RWPE1 (cell line): ENCODE measurements at regions not wholly inside any gene's neighbourhood (a gene's known extent, or its start where the extent isn't known, plus 50 kb on each side); places are given as distances from the start of the nearest gene placed in this dataset.
"Not testable (repeated sequence)": the region's sequence is repeated elsewhere in the genome, so short reads cannot be mapped to it uniquely, and the experiment has no call there.

Source experiments
- CTCF ChIA-PET: fragments of 350-600 bp; sonication (Branson Sonifier 250); formaldehyde crosslinking; extraction: SDS; loops from one replicate; lab custom pipeline; 2021; lab: Yijun Ruan, JAX
- POLR2A ChIA-PET: fragments of 400-600 bp; formaldehyde crosslinking; extraction: SDS; loops from one replicate; lab custom pipeline; 2020; ENCODE audit warnings: antibody characterized with exemption; ENCODE audit not compliant: low non-redundant PET; lab: Yijun Ruan, JAX
- DNase-seq: peaks from one replicate; pipeline ENCODE4 v3.0.0; 2012; ENCODE audit warnings: low spot score
- H3K27ac ChIP-seq: fragments of 450-650 bp; 2 replicates; pipeline ENCODE4 v1.5.1; 2017
- CTCF ChIP-seq: fragments of 450-650 bp; conservative IDR thresholded peaks from 2 replicates; pipeline ENCODE4 v1.5.1; 2017; ENCODE audit warnings: low read depth, mild to moderate bottlenecking

GRCh38 chr5:99460701-99461100 is 531.9 kb upstream of the CHD1 start:
- CTCF ChIA-PET = no interaction called here
- no peak for DNase-seq
- POLR2A ChIA-PET = no interaction called here
- no peak overlapping the region for H3K27ac ChIP-seq
- no peak for TF ChIP-seq CTCF

GRCh38 chr5:99453196-99453595 is 524.4 kb upstream of the CHD1 start:
- no peak for TF ChIP-seq CTCF
- CTCF ChIA-PET = interaction anchor here (0.6 kb wide), 1 partner anchor 1902 kb away, joined by 3 read pairs; no protein-coding TSS in a partner anchor
- POLR2A ChIA-PET = interaction anchor here (0.6 kb wide), 1 partner anchor 1018 kb away, joined by 7 read pairs; no protein-coding TSS in a partner anchor
- H3K27ac ChIP-seq = no peak overlapping the region
- no peak for DNase-seq

DNA sequence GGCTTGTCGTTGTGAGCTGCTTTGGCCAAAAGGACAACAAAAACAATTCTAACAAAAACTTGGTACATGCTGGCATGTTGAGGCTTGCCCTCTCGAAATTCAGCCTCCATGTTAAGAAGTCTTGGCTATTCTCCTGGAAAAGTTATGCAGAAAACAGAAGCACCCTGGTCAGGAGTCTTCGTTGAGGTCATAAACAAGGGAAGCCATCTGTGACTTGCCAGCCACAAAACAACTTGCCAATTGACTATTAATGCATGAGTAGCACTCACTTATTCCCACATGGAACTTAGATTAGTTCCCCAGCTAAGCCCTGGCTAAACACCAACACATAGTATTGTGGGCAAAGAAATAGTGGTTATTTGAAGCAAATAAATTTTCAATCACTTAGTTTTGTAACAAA is 521.0 kb upstream of the CHD1 start:
- no peak for DNase-seq
- TF ChIP-seq CTCF = no peak
- CTCF ChIA-PET = no interaction called here
- POLR2A ChIA-PET = no interaction called here
- no peak overlapping the region for H3K27ac ChIP-seq

- no peak overlapping the region for H3K27ac ChIP-seq
- no peak for TF ChIP-seq CTCF
- CTCF ChIA-PET = no interaction called here
- POLR2A ChIA-PET = no interaction called here
- DNase-seq = no peak
Observed at GRCh38 chr5:99445805-99446204, 517.0 kb upstream of the CHD1 start.

DNA sequence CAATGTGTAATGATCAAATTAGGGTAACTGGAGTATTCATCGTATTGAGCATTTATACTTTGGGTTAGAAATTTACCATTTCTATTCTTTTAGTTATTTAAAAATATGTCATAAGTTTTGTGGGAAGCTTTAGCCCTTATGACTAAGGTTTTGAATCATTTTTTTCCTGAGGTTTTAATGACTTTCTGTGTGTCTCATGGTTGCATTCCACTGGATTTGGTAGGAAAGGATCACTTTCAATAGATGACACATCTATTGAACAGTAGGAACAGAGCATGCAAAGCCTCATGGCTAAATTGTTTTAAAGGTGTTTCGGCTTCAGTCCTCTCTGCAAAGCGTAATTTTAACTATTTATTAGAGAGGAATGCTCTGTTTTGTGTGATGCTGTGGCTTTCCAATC is 512.4 kb upstream of the CHD1 start:
- POLR2A ChIA-PET = no interaction called here
- H3K27ac ChIP-seq = no peak overlapping the region
- CTCF ChIA-PET = no interaction called here
- no peak for DNase-seq
- no peak for TF ChIP-seq CTCF

- POLR2A ChIA-PET = no interaction called here
- DNase-seq = no peak
- CTCF ChIA-PET = no interaction called here
- H3K27ac ChIP-seq = no peak overlapping the region
- no peak for TF ChIP-seq CTCF
Observed at GRCh38 chr5:99438619-99439018, 509.8 kb upstream of the CHD1 start.

GRCh38 chr5:99437986-99438385 is 509.2 kb upstream of the CHD1 start:
- CTCF ChIA-PET = no interaction called here
- TF ChIP-seq CTCF = no peak
- no peak overlapping the region for H3K27ac ChIP-seq
- DNase-seq = no peak
- POLR2A ChIA-PET = no interaction called here

DNA sequence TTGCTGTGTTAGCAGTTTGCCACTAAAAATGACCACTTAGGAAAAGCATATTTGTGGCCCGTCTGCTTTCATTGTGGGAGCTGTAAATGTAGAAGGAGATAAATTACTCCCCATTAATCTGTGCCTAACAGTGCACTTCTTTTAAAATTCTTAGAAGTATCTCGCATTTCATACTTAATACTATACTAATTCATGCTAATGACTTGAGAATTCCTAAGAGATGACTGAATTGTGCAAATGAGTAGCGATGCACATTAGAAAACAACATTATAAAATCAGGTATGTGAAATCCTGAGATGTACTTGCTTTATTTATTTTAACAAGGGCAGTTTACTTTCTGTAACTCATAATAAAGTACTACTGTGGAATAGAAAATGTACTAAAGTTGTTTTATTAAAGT is 494.6 kb upstream of the CHD1 start:
- POLR2A ChIA-PET, H3K27ac ChIP-seq, CTCF ChIA-PET, DNase-seq: not testable (repeated sequence)

GRCh38 chr5:99418640-99419039 is 489.8 kb upstream of the CHD1 start:
- DNase-seq, POLR2A ChIA-PET, CTCF ChIA-PET, H3K27ac ChIP-seq: not testable (repeated sequence)

- DNase-seq, H3K27ac ChIP-seq, CTCF ChIA-PET, POLR2A ChIA-PET: not testable (repeated sequence)
Observed at GRCh38 chr5:99410386-99410785, 481.6 kb upstream of the CHD1 start.
